CD14-positive monocyte (primary cell): ENCODE measurements at regions not wholly inside any gene's neighbourhood (a gene's known extent, or its start where the extent isn't known, plus 50 kb on each side); places are given as distances from the start of the nearest gene placed in this dataset.
"Not testable (repeated sequence)": the region's sequence is repeated elsewhere in the genome, so short reads cannot be mapped to it uniquely, and the experiment has no call there.

Source experiments
- DNase-seq, 3 donors: peaks; one replicate each; pipeline ENCODE4 v3.0.0-alpha.2; 2011 to 2022
- H2AFZ ChIP-seq: 2 replicates; pipeline ENCODE4 v1.6.0; 2012; ENCODE audit warnings: mild to moderate bottlenecking, low read depth, low read length, inconsistent platforms; ENCODE audit not compliant: insufficient read depth, poor library complexity, severe bottlenecking
- H3K27ac ChIP-seq, 2 donors: 1 replicate in 1 of 2; 2 replicates in 1 of 2; pipeline ENCODE4 v1.5.1; 2012 to 2013; ENCODE audit warnings: low read length in 2 of 2, control low read depth in 1 of 2, inconsistent platforms in 1 of 2, low read depth in 1 of 2, mild to moderate bottlenecking in 1 of 2
- H3K27me3 ChIP-seq, 2 donors: one replicate each; pipeline versions ENCODE4 v1.6.0 to v1.6.1; 2011 to 2013; ENCODE audit warnings: low read length in 2 of 2; ENCODE audit not compliant: control insufficient read depth in 2 of 2, insufficient read depth in 2 of 2
- H3K36me3 ChIP-seq, 2 donors: replicated peaks in 1 of 2; 1 replicate in 1 of 2; 2 replicates in 1 of 2; pipeline versions ENCODE4 v1.5.1 to v1.6.1; 2012 to 2013; ENCODE audit warnings: low read length in 2 of 2, control low read depth in 1 of 2, inconsistent platforms in 1 of 2, mild to moderate bottlenecking in 1 of 2; ENCODE audit not compliant: insufficient read depth in 2 of 2, control insufficient read depth in 1 of 2
- H3K4me1 ChIP-seq, 2 donors: 1 replicate in 1 of 2; 2 replicates in 1 of 2; pipeline versions ENCODE4 v1.5.1 to v1.6.1; 2012 to 2013; ENCODE audit warnings: low read length in 2 of 2, control low read depth in 1 of 2, inconsistent platforms in 1 of 2, mild to moderate bottlenecking in 1 of 2, moderate library complexity in 1 of 2; ENCODE audit not compliant: insufficient read depth in 2 of 2, control insufficient read depth in 1 of 2
- H3K4me2 ChIP-seq: replicated peaks from 2 replicates; pipeline ENCODE3; 2012; ENCODE audit warnings: low read length, moderate library complexity, mild to moderate bottlenecking; ENCODE audit not compliant: poor library complexity, severe bottlenecking; ENCODE audit errors: extremely low read depth
- H3K4me3 ChIP-seq, 3 experiments: fragments of 200-600 bp in 1 of 3; sonication (generic) in 1 of 3; replicated peaks in 1 of 3; 1 replicate in 2 of 3; 2 replicates in 1 of 3; pipeline ENCODE4 v1.5.1; 2011 to 2013; ENCODE audit warnings: low read length in 3 of 3, mild to moderate bottlenecking in 3 of 3, control low read depth in 2 of 3, low read depth in 2 of 3, inconsistent platforms in 1 of 3, moderate library complexity in 1 of 3
- H3K79me2 ChIP-seq: 2 replicates; pipeline ENCODE4 v1.6.0; 2012; ENCODE audit warnings: mild to moderate bottlenecking, control low read depth, inconsistent platforms, low read length, moderate library complexity; ENCODE audit not compliant: insufficient read depth
- H3K9ac ChIP-seq: 2 replicates; pipeline ENCODE4 v1.6.0; 2017; ENCODE audit warnings: low read length, mild to moderate bottlenecking; ENCODE audit not compliant: insufficient read depth, poor library complexity, severe bottlenecking
- H3K9me3 ChIP-seq, 2 donors: replicated peaks in 1 of 2; 1 replicate in 1 of 2; 2 replicates in 1 of 2; pipeline versions ENCODE4 v1.5.1 to v1.6.1; 2012 to 2013; ENCODE audit warnings: low read length in 2 of 2, control low read depth in 1 of 2; ENCODE audit not compliant: control insufficient read depth in 1 of 2, insufficient read depth in 1 of 2
- H4K20me1 ChIP-seq: 2 replicates; pipeline ENCODE4 v1.6.0; 2012; ENCODE audit warnings: mild to moderate bottlenecking, low read length, control low read depth, moderate library complexity; ENCODE audit not compliant: insufficient read depth
- H3K27ac Mint-ChIP-seq, 7 donors: one replicate each; pipeline ENCODE4 v1.8.0; 2020; ENCODE audit warnings: mild to moderate bottlenecking in 7 of 7, mixed read lengths in 7 of 7, moderate library complexity in 6 of 7, inconsistent platforms in 2 of 7
- H3K27me3 Mint-ChIP-seq, 3 donors: one replicate each; pipeline ENCODE4 v1.8.0; 2021 to 2022; ENCODE audit warnings: low read depth in 3 of 3, mild to moderate bottlenecking in 3 of 3, mixed read lengths in 3 of 3, moderate library complexity in 3 of 3, inconsistent platforms in 1 of 3
- H3K36me3 Mint-ChIP-seq, 2 donors: one replicate each; pipeline ENCODE4 v1.8.0; 2020; ENCODE audit warnings: mixed read lengths in 2 of 2, inconsistent platforms in 1 of 2, mild to moderate bottlenecking in 1 of 2
- H3K4me1 Mint-ChIP-seq: one replicate; pipeline ENCODE4 v1.8.0; 2020; ENCODE audit warnings: mild to moderate bottlenecking, mixed read lengths
- H3K4me3 Mint-ChIP-seq, 2 donors: one replicate each; pipeline ENCODE4 v1.8.0; 2020; ENCODE audit warnings: mild to moderate bottlenecking in 2 of 2, mixed read lengths in 2 of 2, moderate library complexity in 1 of 2
- H3K9me3 Mint-ChIP-seq, 7 donors: one replicate each; pipeline ENCODE4 v1.8.0; 2020 to 2022; ENCODE audit warnings: mixed read lengths in 7 of 7, mild to moderate bottlenecking in 6 of 7, moderate library complexity in 6 of 7, inconsistent platforms in 2 of 7
- WGBS: methylation state at CpG from one replicate; pipeline ENCODE4 v1.1.5; 2013; ENCODE audit warnings: missing lambda C conversion rate; ENCODE audit not compliant: insufficient coverage; 5-methylcytosine and 5-hydroxymethylcytosine counted together
- intact Hi-C, 2 donors: fragments of 100-400 bp; cut with micrococcal nuclease; formaldehyde crosslinking; loops; one replicate each; pipeline versions ENCODE4 v1.15.0 to v1.15.1; 2023
- TF ChIP-seq, protein P1 (sequence below): fragments of 200-600 bp; IDR thresholded peaks from one replicate; pipeline ENCODE4 v1.8.0; 2022; ENCODE audit warnings: antibody characterized with exemption, mild to moderate bottlenecking

DNA sequence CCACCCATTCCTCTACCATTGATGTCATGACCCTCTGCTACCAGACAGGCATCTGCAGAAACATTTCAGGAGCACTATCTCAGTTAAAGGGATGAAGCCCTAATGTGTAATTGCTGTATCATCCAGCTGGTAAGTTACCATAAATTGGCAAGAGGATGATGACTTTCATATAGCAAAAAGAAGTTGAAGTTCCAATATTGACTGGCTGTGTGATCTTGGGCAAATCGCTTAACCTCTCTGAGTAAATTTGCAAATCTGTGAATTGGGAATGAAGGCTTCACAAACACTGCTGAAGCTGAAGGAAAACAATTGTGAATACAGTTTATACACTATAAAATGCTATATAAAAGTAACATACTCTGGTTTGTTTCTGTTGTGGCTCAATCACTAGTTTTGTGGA is 89.5 kb upstream of the PHACTR1 start:
- H3K9ac ChIP-seq: no peak overlapping the region
- no peak overlapping the region for H3K4me2 ChIP-seq
- no peaks in the 10 kb centered on the region for H3K27me3 ChIP-seq
- TF ChIP-seq, protein P1, sequence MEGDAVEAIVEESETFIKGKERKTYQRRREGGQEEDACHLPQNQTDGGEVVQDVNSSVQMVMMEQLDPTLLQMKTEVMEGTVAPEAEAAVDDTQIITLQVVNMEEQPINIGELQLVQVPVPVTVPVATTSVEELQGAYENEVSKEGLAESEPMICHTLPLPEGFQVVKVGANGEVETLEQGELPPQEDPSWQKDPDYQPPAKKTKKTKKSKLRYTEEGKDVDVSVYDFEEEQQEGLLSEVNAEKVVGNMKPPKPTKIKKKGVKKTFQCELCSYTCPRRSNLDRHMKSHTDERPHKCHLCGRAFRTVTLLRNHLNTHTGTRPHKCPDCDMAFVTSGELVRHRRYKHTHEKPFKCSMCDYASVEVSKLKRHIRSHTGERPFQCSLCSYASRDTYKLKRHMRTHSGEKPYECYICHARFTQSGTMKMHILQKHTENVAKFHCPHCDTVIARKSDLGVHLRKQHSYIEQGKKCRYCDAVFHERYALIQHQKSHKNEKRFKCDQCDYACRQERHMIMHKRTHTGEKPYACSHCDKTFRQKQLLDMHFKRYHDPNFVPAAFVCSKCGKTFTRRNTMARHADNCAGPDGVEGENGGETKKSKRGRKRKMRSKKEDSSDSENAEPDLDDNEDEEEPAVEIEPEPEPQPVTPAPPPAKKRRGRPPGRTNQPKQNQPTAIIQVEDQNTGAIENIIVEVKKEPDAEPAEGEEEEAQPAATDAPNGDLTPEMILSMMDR: no peak
- DNase-seq: no peak
- Mint-ChIP-seq H3K4me1 (peaks cover 7% of the 10 kb centered on the region), H3K27me3 (peaks cover 0 to 2% (median 0%) of the 10 kb centered on the region in 3 donors), H3K4me3 (no peak overlapping the region), H3K27ac (no peak overlapping the region), H3K36me3 (no peaks in the 10 kb centered on the region), H3K9me3 (no peaks in the 10 kb centered on the region)
- H4K20me1 ChIP-seq: no peaks in the 10 kb centered on the region
- intact Hi-C loops: no loop called here
- no peaks in the 10 kb centered on the region for H3K79me2 ChIP-seq
- H2AFZ ChIP-seq: no peak overlapping the region
- H3K4me3 ChIP-seq: no peak overlapping the region
- WGBS: no CpG with 5 or more reads among the region's 1 CpG
- H3K36me3 ChIP-seq: no peaks in the 10 kb centered on the region
- H3K27ac ChIP-seq: no peak overlapping the region
- H3K4me1 ChIP-seq: peaks cover 4 to 5% of the 10 kb centered on the region in 2 donors
- H3K9me3 ChIP-seq: no peaks in the 10 kb centered on the region

DNA sequence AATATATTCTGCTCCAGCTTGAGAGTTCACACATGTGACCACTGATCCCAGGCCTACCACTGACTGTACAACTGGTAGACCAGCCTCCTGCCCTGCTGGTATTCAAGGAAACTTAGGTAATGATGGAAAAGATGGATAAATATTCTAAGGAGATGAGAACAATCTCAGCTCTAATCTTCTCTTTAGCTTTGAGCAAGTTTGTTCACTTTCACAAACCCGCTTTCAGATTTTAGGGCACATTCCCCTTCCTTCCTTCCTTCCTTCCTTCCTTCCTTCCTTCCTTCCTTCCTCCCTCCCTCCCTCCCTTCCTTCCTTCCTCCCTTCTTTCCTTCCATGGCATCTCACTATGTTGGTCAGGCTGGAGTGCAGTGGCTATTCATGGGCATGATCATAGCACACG is 88.2 kb upstream of the PHACTR1 start:
- Histone ChIP-seq H3K4me2 (no peak overlapping the region), H2AFZ (no peak overlapping the region), H3K79me2 (no peaks in the 10 kb centered on the region), H3K27me3 (no peaks in the 10 kb centered on the region), H3K9ac (no peak overlapping the region), H3K4me1 (peaks cover 0 to under 1% of the 10 kb centered on the region in 2 donors), H4K20me1 (no peaks in the 10 kb centered on the region), H3K27ac (no peak overlapping the region), H3K36me3 (no peaks in the 10 kb centered on the region), H3K4me3 (no peak overlapping the region), H3K9me3 (no peaks in the 10 kb centered on the region)
- H3K4me1 Mint-ChIP-seq: peaks cover 4% of the 10 kb centered on the region
- H3K4me3 Mint-ChIP-seq: no peak overlapping the region
- TF ChIP-seq, protein P1: no peak
- 100% methylated on average over 1 of the region's 2 CpGs for WGBS
- no peaks in the 10 kb centered on the region for H3K36me3 Mint-ChIP-seq
- H3K27me3 Mint-ChIP-seq: peaks cover 0 to 2% (median 0%) of the 10 kb centered on the region in 3 donors
- H3K9me3 Mint-ChIP-seq: no peaks in the 10 kb centered on the region
- DNase-seq: no peak
- H3K27ac Mint-ChIP-seq: peak overlapping the region in 1 of 7 donors; percentile 8
- intact Hi-C loops: no loop called here

DNA sequence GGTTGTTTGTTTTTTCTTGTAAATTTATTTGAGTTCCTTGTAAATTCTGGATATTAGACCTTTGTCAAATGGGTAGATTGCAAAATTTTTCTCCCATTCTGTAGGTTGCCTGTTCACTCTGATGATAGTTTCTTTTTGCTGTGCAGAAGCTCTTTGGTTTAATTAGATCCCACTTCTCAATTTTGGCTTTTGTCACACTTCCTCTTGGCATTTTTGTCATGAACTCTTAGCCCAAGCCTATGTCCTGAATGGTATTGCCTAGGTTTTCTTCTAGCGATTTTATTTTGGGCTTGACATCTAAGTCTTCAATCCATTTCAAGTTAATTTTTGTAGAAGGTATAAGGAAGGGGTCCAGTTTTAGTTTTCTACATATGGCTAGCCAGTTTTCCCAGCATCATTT is 82.8 kb upstream of the PHACTR1 start:
- H4K20me1 ChIP-seq, H3K9me3 Mint-ChIP-seq, H3K27me3 ChIP-seq, H3K4me2 ChIP-seq, H3K9ac ChIP-seq, H3K36me3 Mint-ChIP-seq, H2AFZ ChIP-seq, intact Hi-C loops, H3K79me2 ChIP-seq, H3K4me3 ChIP-seq, H3K27ac ChIP-seq, H3K27me3 Mint-ChIP-seq, H3K4me1 ChIP-seq, H3K36me3 ChIP-seq, H3K9me3 ChIP-seq: not testable (repeated sequence)
- H3K27ac Mint-ChIP-seq: peak overlapping the region in 1 of 7 donors; percentile 15
- H3K4me3 Mint-ChIP-seq: peak overlapping the region in 1 of 2 donors; percentile 37
- H3K4me1 Mint-ChIP-seq: peaks cover 23% of the 10 kb centered on the region
- DNase-seq: peak; percentile 9 to 27 (median 13)
- no CpG with 5 or more reads among the region's 1 CpG for WGBS
